Type B pancreatic cell (in vitro differentiated cells): ENCODE measurements at regions not wholly inside any gene's neighbourhood (a gene's known extent, or its start where the extent isn't known, plus 50 kb on each side); places are given as distances from the start of the nearest gene placed in this dataset.

ENCODE experiments used
- DNase-seq: peaks from one replicate; pipeline ENCODE4 v3.0.0; 2021; ENCODE audit warnings: mixed read lengths; ENCODE audit not compliant: unreplicated experiment; ENCODE audit errors: extremely low spot score
- H3K27ac Mint-ChIP-seq: 2 replicates; pipeline ENCODE4 v1.8.0; 2021; ENCODE audit warnings: mild to moderate bottlenecking, mixed read lengths
- H3K27me3 Mint-ChIP-seq: 2 replicates; pipeline ENCODE4 v1.8.0; 2021; ENCODE audit warnings: mixed read lengths
- H3K36me3 Mint-ChIP-seq: 2 replicates; pipeline ENCODE4 v1.8.0; 2021; ENCODE audit warnings: mixed read lengths
- H3K4me1 Mint-ChIP-seq: one replicate; pipeline ENCODE4 v1.8.0; 2021; ENCODE audit warnings: mixed read lengths; ENCODE audit not compliant: unreplicated experiment
- H3K4me3 Mint-ChIP-seq: 2 replicates; pipeline ENCODE4 v1.8.0; 2021; ENCODE audit warnings: mild to moderate bottlenecking, mixed read lengths
- H3K9me3 Mint-ChIP-seq: 2 replicates; pipeline ENCODE4 v1.8.0; 2021; ENCODE audit warnings: mixed read lengths
- TF ChIP-seq, protein P1 (sequence below): fragments of 200-600 bp; sonication (generic); conservative IDR thresholded peaks from 2 replicates; pipeline ENCODE4 v1.5.0; 2021; ENCODE audit warnings: antibody characterized with exemption, mild to moderate bottlenecking

DNA sequence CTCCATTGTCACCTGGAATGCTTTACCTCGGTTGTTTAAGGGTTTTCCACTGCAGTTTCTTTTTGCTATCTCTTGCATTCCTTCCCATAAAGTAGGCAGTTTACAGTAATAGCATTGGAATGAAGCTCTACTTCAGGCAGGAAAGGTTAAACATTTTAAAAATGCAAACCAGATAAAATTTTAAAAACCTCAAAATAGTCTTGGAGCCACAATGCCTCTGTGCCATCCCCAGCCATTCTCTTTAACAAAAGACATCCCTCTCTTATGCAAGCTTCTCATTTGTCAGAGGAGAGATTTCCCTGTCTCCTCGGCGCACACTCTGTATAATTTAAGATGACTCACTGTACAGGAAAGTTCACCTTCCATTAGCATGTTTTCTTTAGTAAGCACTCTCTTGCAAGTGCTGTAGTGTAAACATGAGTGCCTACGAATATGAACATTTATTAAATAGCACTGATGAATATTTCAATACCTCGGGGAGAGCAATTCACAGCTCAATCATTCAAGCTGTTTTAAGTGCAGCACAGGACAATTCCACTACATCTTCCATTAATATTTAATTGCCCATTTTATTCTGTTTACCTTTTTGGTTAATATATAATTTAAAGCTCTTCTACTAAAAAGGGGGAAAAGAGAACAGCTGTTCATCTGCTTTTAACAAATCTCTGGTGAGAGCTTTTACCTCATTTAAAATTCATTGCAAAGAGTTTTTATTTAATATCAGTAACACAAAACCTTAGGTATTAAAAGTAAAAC, 343.6 kb downstream of the SPATA31D1 start:
- peaks cover 19% of the 10 kb centered on the region for H3K4me1 Mint-ChIP-seq
- TF ChIP-seq, protein P1, sequence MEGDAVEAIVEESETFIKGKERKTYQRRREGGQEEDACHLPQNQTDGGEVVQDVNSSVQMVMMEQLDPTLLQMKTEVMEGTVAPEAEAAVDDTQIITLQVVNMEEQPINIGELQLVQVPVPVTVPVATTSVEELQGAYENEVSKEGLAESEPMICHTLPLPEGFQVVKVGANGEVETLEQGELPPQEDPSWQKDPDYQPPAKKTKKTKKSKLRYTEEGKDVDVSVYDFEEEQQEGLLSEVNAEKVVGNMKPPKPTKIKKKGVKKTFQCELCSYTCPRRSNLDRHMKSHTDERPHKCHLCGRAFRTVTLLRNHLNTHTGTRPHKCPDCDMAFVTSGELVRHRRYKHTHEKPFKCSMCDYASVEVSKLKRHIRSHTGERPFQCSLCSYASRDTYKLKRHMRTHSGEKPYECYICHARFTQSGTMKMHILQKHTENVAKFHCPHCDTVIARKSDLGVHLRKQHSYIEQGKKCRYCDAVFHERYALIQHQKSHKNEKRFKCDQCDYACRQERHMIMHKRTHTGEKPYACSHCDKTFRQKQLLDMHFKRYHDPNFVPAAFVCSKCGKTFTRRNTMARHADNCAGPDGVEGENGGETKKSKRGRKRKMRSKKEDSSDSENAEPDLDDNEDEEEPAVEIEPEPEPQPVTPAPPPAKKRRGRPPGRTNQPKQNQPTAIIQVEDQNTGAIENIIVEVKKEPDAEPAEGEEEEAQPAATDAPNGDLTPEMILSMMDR, result no peak
- no peak for DNase-seq
- peak overlapping the region; percentile 10 for H3K27ac Mint-ChIP-seq
- peak overlapping the region; percentile 24 for H3K4me3 Mint-ChIP-seq
- no peaks in the 10 kb centered on the region for H3K27me3 Mint-ChIP-seq
- no peaks in the 10 kb centered on the region for H3K36me3 Mint-ChIP-seq
- H3K9me3 Mint-ChIP-seq, result peaks cover 1% of the 10 kb centered on the region

GRCh38 chr9:82332774-82333152, 344.2 kb downstream of the SPATA31D1 start:
- no peak overlapping the region for H3K27ac Mint-ChIP-seq
- peaks cover 19% of the 10 kb centered on the region for H3K4me1 Mint-ChIP-seq
- H3K27me3 Mint-ChIP-seq, result no peaks in the 10 kb centered on the region
- no peak for DNase-seq
- TF ChIP-seq, protein P1, result no peak
- H3K9me3 Mint-ChIP-seq, result no peaks in the 10 kb centered on the region
- H3K36me3 Mint-ChIP-seq, result no peaks in the 10 kb centered on the region
- H3K4me3 Mint-ChIP-seq, result no peak overlapping the region

GRCh38 chr9:82333671-82334070, 345.1 kb downstream of the SPATA31D1 start:
- H3K9me3 Mint-ChIP-seq, result no peaks in the 10 kb centered on the region
- H3K4me3 Mint-ChIP-seq, result no peak overlapping the region
- no peaks in the 10 kb centered on the region for H3K36me3 Mint-ChIP-seq
- H3K27me3 Mint-ChIP-seq, result no peaks in the 10 kb centered on the region
- DNase-seq, result no peak
- H3K4me1 Mint-ChIP-seq, result peaks cover 19% of the 10 kb centered on the region
- no peak overlapping the region for H3K27ac Mint-ChIP-seq
- TF ChIP-seq, protein P1, result no peak

- H3K9me3 Mint-ChIP-seq, result no peaks in the 10 kb centered on the region
- TF ChIP-seq, protein P1, result no peak
Measured at GRCh38 chr9:82334286-82334685, 345.7 kb downstream of the SPATA31D1 start.

GRCh38 chr9:82337351-82337750, 348.8 kb downstream of the SPATA31D1 start:
- no peaks in the 10 kb centered on the region for H3K9me3 Mint-ChIP-seq
- H3K27me3 Mint-ChIP-seq, result no peaks in the 10 kb centered on the region
- H3K27ac Mint-ChIP-seq, result no peak overlapping the region
- H3K4me1 Mint-ChIP-seq, result peaks cover 23% of the 10 kb centered on the region
- no peak for DNase-seq
- H3K36me3 Mint-ChIP-seq, result no peaks in the 10 kb centered on the region
- no peak overlapping the region for H3K4me3 Mint-ChIP-seq
- TF ChIP-seq, protein P1, result no peak

More at GRCh38 chr9:82334286-82334685, 345.7 kb downstream of the SPATA31D1 start:
- Mint-ChIP-seq H3K4me1 (peaks cover 22% of the 10 kb centered on the region), H3K36me3 (no peaks in the 10 kb centered on the region), H3K27ac (no peak overlapping the region), H3K4me3 (no peak overlapping the region), H3K27me3 (no peaks in the 10 kb centered on the region)
- no peak for DNase-seq
